ENCODE measurements at regions not wholly inside any gene's neighbourhood (a gene's known extent, or its start where the extent isn't known, plus 50 kb on each side); places are given as distances from the start of the nearest gene placed in this dataset.

GRCh38 chr7:85773116-85773728 lies 586.4 kb upstream of the SEMA3D start:
- DNase-seq (ENCODE audit: missing footprints), result no peak
- peak; percentile 48 for ATAC-seq
- intact Hi-C loops (cut with DNase I), result no loop called here

- no peak for DNase-seq (ENCODE audit: missing footprints)
- ATAC-seq, result no peak
- intact Hi-C loops (cut with DNase I), result no loop called here
Measured at GRCh38 chr7:85771516-85771915, 584.7 kb upstream of the SEMA3D start.

- ATAC-seq, result no peak
- no peak for DNase-seq (ENCODE audit: missing footprints)
- intact Hi-C loops (cut with DNase I), result no loop called here
Measured at GRCh38 chr7:85770332-85770731, 583.5 kb upstream of the SEMA3D start.

- no peak for ATAC-seq
- no peak for DNase-seq (ENCODE audit: missing footprints)
- intact Hi-C loops (cut with DNase I), result no loop called here
Measured at GRCh38 chr7:85765698-85766298, 578.9 kb upstream of the SEMA3D start.

GRCh38 chr7:85764034-85764433 lies 577.2 kb upstream of the SEMA3D start:
- intact Hi-C loops (cut with DNase I), result no loop called here
- ATAC-seq (no peak), DNase-seq (ENCODE audit: missing footprints) (no peak)

- intact Hi-C loops (cut with DNase I), result no loop called here
- ATAC-seq, result no peak
- no peak for DNase-seq (ENCODE audit: missing footprints)
Measured at GRCh38 chr7:85757348-85757747, 570.5 kb upstream of the SEMA3D start.

- no peak for ATAC-seq
- intact Hi-C loops (cut with DNase I), result no loop called here
- no peak for DNase-seq (ENCODE audit: missing footprints)
Measured at GRCh38 chr7:85750454-85750949, 563.6 kb upstream of the SEMA3D start.

GRCh38 chr7:85749696-85750453 lies 563.0 kb upstream of the SEMA3D start:
- DNase-seq (ENCODE audit: missing footprints) (no peak), ATAC-seq (no peak)
- intact Hi-C loops (cut with DNase I), result no loop called here

- intact Hi-C loops (cut with DNase I), result no loop called here
- ATAC-seq (no peak), DNase-seq (ENCODE audit: missing footprints) (no peak)
Measured at GRCh38 chr7:85748861-85749260, 562.0 kb upstream of the SEMA3D start.

GRCh38 chr7:85737426-85737825 lies 550.6 kb upstream of the SEMA3D start:
- no peak for DNase-seq (ENCODE audit: missing footprints)
- ATAC-seq, result no peak
- intact Hi-C loops (cut with DNase I), result no loop called here

- DNase-seq (ENCODE audit: missing footprints), result no peak
- intact Hi-C loops (cut with DNase I), result no loop called here
- no peak for ATAC-seq
Measured at GRCh38 chr7:85736085-85736484, 549.2 kb upstream of the SEMA3D start.

- no peak for ATAC-seq
- no peak for DNase-seq (ENCODE audit: missing footprints)
- intact Hi-C loops (cut with DNase I), result no loop called here
Measured at GRCh38 chr7:85734823-85735222, 548.0 kb upstream of the SEMA3D start.

- intact Hi-C loops (cut with DNase I), result no loop called here
- no peak for ATAC-seq
Measured at GRCh38 chr7:85733169-85733915, 546.5 kb upstream of the SEMA3D start.

GRCh38 chr7:85730012-85730411 lies 543.2 kb upstream of the SEMA3D start:
- intact Hi-C loops (cut with DNase I), result no loop called here
- ATAC-seq, result no peak
- peak; percentile 72 for DNase-seq (ENCODE audit: missing footprints)

More at GRCh38 chr7:85733169-85733915, 546.5 kb upstream of the SEMA3D start:
- no peak for DNase-seq (ENCODE audit: missing footprints)

- ATAC-seq (no peak), DNase-seq (ENCODE audit: missing footprints) (no peak)
- intact Hi-C loops (cut with DNase I), result no loop called here
Measured at GRCh38 chr7:85725026-85725425, 538.2 kb upstream of the SEMA3D start.

- DNase-seq (ENCODE audit: missing footprints) (no peak), ATAC-seq (peak; percentile 48)
- intact Hi-C loops (cut with DNase I), result no loop called here
Measured at GRCh38 chr7:85719981-85720953, 533.4 kb upstream of the SEMA3D start.

GRCh38 chr7:85716353-85716752 lies 529.5 kb upstream of the SEMA3D start:
- DNase-seq (ENCODE audit: missing footprints) (no peak), ATAC-seq (no peak)
- intact Hi-C loops (cut with DNase I), result no loop called here

GRCh38 chr7:85714951-85715350 lies 528.1 kb upstream of the SEMA3D start:
- intact Hi-C loops (cut with DNase I), result no loop called here
- DNase-seq (ENCODE audit: missing footprints) (no peak), ATAC-seq (no peak)

Data from Right ventricle myocardium inferior (tissue), 1 donor.